ENCODE measurements at regions not wholly inside any gene's neighbourhood (a gene's known extent, or its start where the extent isn't known, plus 50 kb on each side); places are given as distances from the start of the nearest gene placed in this dataset.

DNA sequence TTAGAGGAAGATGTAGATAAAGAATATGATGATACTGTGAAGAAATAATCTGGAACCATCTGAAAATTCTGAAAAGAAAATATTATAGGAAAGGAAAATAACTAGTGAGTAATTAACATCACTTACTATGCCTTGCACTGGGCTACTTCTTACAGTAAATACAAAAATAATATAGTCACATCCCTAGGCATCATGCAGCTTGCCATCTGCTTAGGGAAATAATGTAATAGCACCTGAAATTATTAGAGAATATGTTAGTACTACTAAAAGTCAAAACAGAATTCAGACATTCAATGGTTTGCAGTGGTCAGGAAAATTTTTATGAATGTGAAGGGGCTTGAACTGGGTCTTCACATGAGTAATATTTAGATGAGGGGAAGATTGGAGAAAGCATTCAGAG lies 272.2 kb upstream of the EMCN start:
- CTCF ChIA-PET = no interaction called here

DNA sequence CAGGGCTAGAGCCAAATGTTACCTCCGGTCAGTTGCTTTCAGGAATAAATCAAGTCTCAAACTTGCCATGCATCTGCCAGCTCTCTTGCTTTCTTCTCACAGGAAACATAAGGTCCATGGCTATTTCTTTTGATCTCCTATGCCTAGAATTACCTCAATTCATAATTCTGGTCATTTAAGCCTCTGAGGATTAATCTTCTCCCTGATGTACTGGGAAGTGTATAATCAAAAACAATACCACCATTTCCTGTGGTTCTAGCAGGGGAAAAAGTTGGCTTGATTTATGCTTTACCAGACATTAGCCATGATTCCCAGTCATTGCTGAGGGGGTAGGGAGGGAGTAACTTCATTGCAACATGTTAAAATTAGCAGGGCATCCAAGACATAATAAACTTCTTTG lies 268.7 kb upstream of the EMCN start:
- no peaks in the 10 kb centered on the region for H3K27me3 ChIP-seq (ENCODE audit: low read length)
- H3F3A ChIP-seq (ENCODE audit: low read length, unreplicated experiment) = no peaks in the 10 kb centered on the region
- intact Hi-C loops (cut with micrococcal nuclease) = no loop called here
- H2AFZ ChIP-seq (ENCODE audit: low read length) = no peak overlapping the region
- BruUV-seq (replicated peaks) = no TSS peak
- H3K36me3 ChIP-seq (ENCODE audit: low read depth, low read length) = no peaks in the 10 kb centered on the region
- no peak for TF ChIP-seq EZH2 (IDR thresholded peaks at IDR 0.05; ENCODE audit: low read length, unreplicated experiment)
- no peak for TF ChIP-seq EZH2phosphoT487 (IDR thresholded peaks at IDR 0.05; ENCODE audit: borderline replicate concordance, low read length)
- TF ChIP-seq, protein P1, sequence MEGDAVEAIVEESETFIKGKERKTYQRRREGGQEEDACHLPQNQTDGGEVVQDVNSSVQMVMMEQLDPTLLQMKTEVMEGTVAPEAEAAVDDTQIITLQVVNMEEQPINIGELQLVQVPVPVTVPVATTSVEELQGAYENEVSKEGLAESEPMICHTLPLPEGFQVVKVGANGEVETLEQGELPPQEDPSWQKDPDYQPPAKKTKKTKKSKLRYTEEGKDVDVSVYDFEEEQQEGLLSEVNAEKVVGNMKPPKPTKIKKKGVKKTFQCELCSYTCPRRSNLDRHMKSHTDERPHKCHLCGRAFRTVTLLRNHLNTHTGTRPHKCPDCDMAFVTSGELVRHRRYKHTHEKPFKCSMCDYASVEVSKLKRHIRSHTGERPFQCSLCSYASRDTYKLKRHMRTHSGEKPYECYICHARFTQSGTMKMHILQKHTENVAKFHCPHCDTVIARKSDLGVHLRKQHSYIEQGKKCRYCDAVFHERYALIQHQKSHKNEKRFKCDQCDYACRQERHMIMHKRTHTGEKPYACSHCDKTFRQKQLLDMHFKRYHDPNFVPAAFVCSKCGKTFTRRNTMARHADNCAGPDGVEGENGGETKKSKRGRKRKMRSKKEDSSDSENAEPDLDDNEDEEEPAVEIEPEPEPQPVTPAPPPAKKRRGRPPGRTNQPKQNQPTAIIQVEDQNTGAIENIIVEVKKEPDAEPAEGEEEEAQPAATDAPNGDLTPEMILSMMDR (conservative IDR thresholded peaks at IDR 0.05; ENCODE audit: low read depth, low read length) = no peak
- H3K9me3 ChIP-seq (ENCODE audit: low read length) = no peaks in the 10 kb centered on the region
- ChIA-PET CTCF (no interaction called here), POLR2A (ENCODE audit: unreplicated experiment) (no interaction called here)
- H4K20me1 ChIP-seq (ENCODE audit: low read length) = no peaks in the 10 kb centered on the region
- no peak overlapping the region for H3K27ac ChIP-seq (ENCODE audit: low read length)
- no peak overlapping the region for H3K9ac ChIP-seq (ENCODE audit: low read length)
- no peaks in the 10 kb centered on the region for H3K4me1 ChIP-seq (ENCODE audit: insufficient read depth, low read length)
- H3K4me3 ChIP-seq (ENCODE audit: low read length) = no peak overlapping the region
- H3K4me2 ChIP-seq (ENCODE audit: low read length) = no peak overlapping the region
- no peaks in the 10 kb centered on the region for H3K79me2 ChIP-seq (ENCODE audit: low read length)
- H3K9me2 ChIP-seq (replicated peaks; ENCODE audit: low read length) = no peaks in the 10 kb centered on the region
- ATAC-seq (no peak), DNase-seq (no peak)

More for the DNA sequence above, 272.2 kb upstream of the EMCN start:
- no peaks in the 10 kb centered on the region for H3K79me2 ChIP-seq (ENCODE audit: low read length)
- no peak overlapping the region for H2AFZ ChIP-seq (ENCODE audit: low read length)
- ATAC-seq (no peak), DNase-seq (no peak)
- H3K4me3 ChIP-seq (ENCODE audit: low read length) = no peak overlapping the region
- no peaks in the 10 kb centered on the region for H3K4me1 ChIP-seq (ENCODE audit: insufficient read depth, low read length)
- no peak overlapping the region for H3K27ac ChIP-seq (ENCODE audit: low read length)
- TF ChIP-seq EZH2 (IDR thresholded peaks at IDR 0.05; ENCODE audit: low read length, unreplicated experiment) = no peak
- TF ChIP-seq, protein P1 (conservative IDR thresholded peaks at IDR 0.05; ENCODE audit: low read depth, low read length) = no peak
- TF ChIP-seq EZH2phosphoT487 (IDR thresholded peaks at IDR 0.05; ENCODE audit: borderline replicate concordance, low read length) = no peak
- no peak overlapping the region for H3K4me2 ChIP-seq (ENCODE audit: low read length)
- no peaks in the 10 kb centered on the region for H3F3A ChIP-seq (ENCODE audit: low read length, unreplicated experiment)
- no peak overlapping the region for H3K9ac ChIP-seq (ENCODE audit: low read length)
- H3K9me3 ChIP-seq (ENCODE audit: low read length) = no peaks in the 10 kb centered on the region
- POLR2A ChIA-PET (ENCODE audit: unreplicated experiment) = no interaction called here
- H4K20me1 ChIP-seq (ENCODE audit: low read length) = no peaks in the 10 kb centered on the region
- intact Hi-C loops (cut with micrococcal nuclease) = no loop called here
- no TSS peak for BruUV-seq (replicated peaks)
- no peaks in the 10 kb centered on the region for H3K27me3 ChIP-seq (ENCODE audit: low read length)
- H3K36me3 ChIP-seq (ENCODE audit: low read depth, low read length) = no peaks in the 10 kb centered on the region
- H3K9me2 ChIP-seq (replicated peaks; ENCODE audit: low read length) = no peaks in the 10 kb centered on the region

DNA sequence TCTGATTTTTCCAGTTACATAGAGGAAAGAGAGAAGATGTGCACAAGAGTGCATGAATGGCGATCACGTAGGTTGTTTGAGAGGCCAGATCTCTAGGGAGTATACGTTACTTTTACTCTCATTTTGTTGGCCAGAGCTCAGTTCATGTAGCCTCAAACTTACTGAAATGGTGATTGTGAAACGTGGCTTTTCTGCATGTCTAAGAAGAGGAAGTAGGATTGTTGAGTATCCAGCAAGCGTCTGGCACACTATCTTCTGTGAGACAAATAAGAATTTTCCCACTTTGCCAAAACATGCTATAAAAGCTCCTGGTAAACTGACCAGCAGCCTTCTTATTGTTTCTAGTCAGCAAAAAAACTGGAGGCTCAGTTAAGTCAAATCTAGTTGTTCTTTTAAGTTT lies 264.5 kb upstream of the EMCN start:
- H3K27ac ChIP-seq (ENCODE audit: low read length) = no peak overlapping the region
- H3K4me3 ChIP-seq (ENCODE audit: low read length) = no peak overlapping the region
- CTCF ChIA-PET = no interaction called here
- H3K79me2 ChIP-seq (ENCODE audit: low read length) = no peaks in the 10 kb centered on the region
- no peak for ATAC-seq
- no peaks in the 10 kb centered on the region for H3K36me3 ChIP-seq (ENCODE audit: low read depth, low read length)
- no peaks in the 10 kb centered on the region for H3K27me3 ChIP-seq (ENCODE audit: low read length)
- no peak for DNase-seq
- no peak overlapping the region for H3K9ac ChIP-seq (ENCODE audit: low read length)
- H3K4me1 ChIP-seq (ENCODE audit: insufficient read depth, low read length) = no peaks in the 10 kb centered on the region
- no peaks in the 10 kb centered on the region for H4K20me1 ChIP-seq (ENCODE audit: low read length)
- POLR2A ChIA-PET (ENCODE audit: unreplicated experiment) = no interaction called here
- H3K9me2 ChIP-seq (replicated peaks; ENCODE audit: low read length) = no peaks in the 10 kb centered on the region
- BruUV-seq (replicated peaks) = no TSS peak
- H3K4me2 ChIP-seq (ENCODE audit: low read length) = no peak overlapping the region
- no peaks in the 10 kb centered on the region for H3K9me3 ChIP-seq (ENCODE audit: low read length)
- intact Hi-C loops (cut with micrococcal nuclease) = no loop called here
- no peak overlapping the region for H2AFZ ChIP-seq (ENCODE audit: low read length)
- TF ChIP-seq EZH2phosphoT487 (IDR thresholded peaks at IDR 0.05; ENCODE audit: borderline replicate concordance, low read length) = no peak
- TF ChIP-seq, protein P1 (conservative IDR thresholded peaks at IDR 0.05; ENCODE audit: low read depth, low read length) = no peak
- no peak for TF ChIP-seq EZH2 (IDR thresholded peaks at IDR 0.05; ENCODE audit: low read length, unreplicated experiment)
- H3F3A ChIP-seq (ENCODE audit: low read length, unreplicated experiment) = no peaks in the 10 kb centered on the region
